Transverse colon (tissue), 4 donors: ENCODE measurements at regions not wholly inside any gene's neighbourhood (a gene's known extent, or its start where the extent isn't known, plus 50 kb on each side); places are given as distances from the start of the nearest gene placed in this dataset.

Experiments used
- DNase-seq: peaks from one replicate; pipeline ENCODE4 v3.0.0-alpha.2; 2019
- H3K27ac ChIP-seq, 4 donors: fragments of 200-600 bp; sonication (generic); 2 replicates each; pipeline ENCODE4 v1.5.1; 2016 to 2018; ENCODE audit warnings: inconsistent platforms in 4 of 4
- H3K27me3 ChIP-seq: fragments of 200-600 bp; sonication (generic); 2 replicates; pipeline ENCODE4 v1.5.1; 2017; ENCODE audit warnings: inconsistent platforms
- H3K36me3 ChIP-seq, 4 donors: fragments of 200-600 bp; sonication (generic); 2 replicates each; pipeline ENCODE4 v1.5.1; 2017 to 2019; ENCODE audit warnings: inconsistent platforms in 4 of 4
- H3K4me1 ChIP-seq, 4 donors: fragments of 200-600 bp; sonication (generic); 2 replicates each; pipeline ENCODE4 v1.5.1; 2017 to 2020; ENCODE audit warnings: inconsistent platforms in 4 of 4
- H3K4me3 ChIP-seq, 4 donors: fragments of 200-600 bp; sonication (generic); 1 replicate in 1 of 4; 2 replicates in 3 of 4; pipeline versions ENCODE4 v1.5.1 to v1.6.1; 2017 to 2019; ENCODE audit warnings: inconsistent platforms in 4 of 4
- H3K9me3 ChIP-seq, 2 donors: fragments of 200-600 bp; sonication (generic); 2 replicates each; pipeline ENCODE4 v1.5.1; 2017 to 2019; ENCODE audit warnings: inconsistent platforms in 2 of 2
- EP300 ChIP-seq: sonication (generic); formaldehyde crosslinking; IDR thresholded peaks from one replicate; pipeline ENCODE4 v1.6.1; 2017; ENCODE audit warnings: antibody characterized with exemption, low read depth
- POLR2A ChIP-seq: fragments of 450-650 bp; IDR thresholded peaks from one replicate; pipeline ENCODE4 v1.6.1; 2016; ENCODE audit warnings: antibody characterized with exemption, mild to moderate bottlenecking, moderate library complexity
- POLR2AphosphoS5 ChIP-seq, 3 donors: sonication (generic); formaldehyde crosslinking; IDR thresholded peaks; one replicate each; pipeline ENCODE4 v1.6.1; 2016; ENCODE audit warnings: antibody characterized with exemption in 3 of 3
- WGBS, 2 donors: methylation state at CpG; one replicate each; pipeline ENCODE4 v1.1.5; 2018; ENCODE audit warnings: low coverage in 1 of 2; 5-methylcytosine and 5-hydroxymethylcytosine counted together
- in situ Hi-C, 4 donors: fragments of 200-750 bp; cut with MboI; loops; one replicate each; pipeline versions ENCODE4 v1.15.0 to v1.15.1; 2017; ENCODE audit warnings: low sequenced_read_pairs in 3 of 4, low pct_ligation_motif_present in 1 of 4, low pct_unique_long_range_greater_than_20kb in 1 of 4
- intact Hi-C: fragments of 100-400 bp; cut with DNase I; formaldehyde crosslinking; loops from one replicate; pipeline ENCODE4 v1.15.1; 2023; ENCODE audit warnings: low total_unique reads
- TF ChIP-seq, protein P1 (sequence below), 5 experiments: fragments of 200-600 bp in 3 of 5; fragments of 450-650 bp in 2 of 5; sonication (generic) in 3 of 5; IDR thresholded peaks; 1 replicate in 2 of 5; 2 replicates in 3 of 5; pipeline ENCODE4 v1.5.1; 2016 to 2017; ENCODE audit warnings: antibody characterized with exemption in 5 of 5, inconsistent platforms in 3 of 5, mild to moderate bottlenecking in 2 of 5, moderate library complexity in 1 of 5

GRCh38 chr3:193790086-193790990 lies 197.3 kb downstream of the OPA1 start:
- no peak for DNase-seq
- Histone ChIP-seq H3K4me1 (peaks cover 0 to 23% (median 13%) of the 10 kb centered on the region in 4 donors), H3K36me3 (no peaks in the 10 kb centered on the region), H3K4me3 (no peak overlapping the region), H3K27ac (no peak overlapping the region), H3K27me3 (no peaks in the 10 kb centered on the region), H3K9me3 (no peaks in the 10 kb centered on the region)
- 83 to 94% methylated on average over 2 to 4 of the region's 4 CpGs for WGBS, 2 donors
- intact Hi-C loops (no loop called here), in situ Hi-C loops (loop anchor here in 3 of 4 donors (25.0 kb wide), 3 partner anchors 172 to 347 kb away; partner anchors contain the start of gene HES1 (in 1 of the 3))
- TF ChIP-seq, protein P1, sequence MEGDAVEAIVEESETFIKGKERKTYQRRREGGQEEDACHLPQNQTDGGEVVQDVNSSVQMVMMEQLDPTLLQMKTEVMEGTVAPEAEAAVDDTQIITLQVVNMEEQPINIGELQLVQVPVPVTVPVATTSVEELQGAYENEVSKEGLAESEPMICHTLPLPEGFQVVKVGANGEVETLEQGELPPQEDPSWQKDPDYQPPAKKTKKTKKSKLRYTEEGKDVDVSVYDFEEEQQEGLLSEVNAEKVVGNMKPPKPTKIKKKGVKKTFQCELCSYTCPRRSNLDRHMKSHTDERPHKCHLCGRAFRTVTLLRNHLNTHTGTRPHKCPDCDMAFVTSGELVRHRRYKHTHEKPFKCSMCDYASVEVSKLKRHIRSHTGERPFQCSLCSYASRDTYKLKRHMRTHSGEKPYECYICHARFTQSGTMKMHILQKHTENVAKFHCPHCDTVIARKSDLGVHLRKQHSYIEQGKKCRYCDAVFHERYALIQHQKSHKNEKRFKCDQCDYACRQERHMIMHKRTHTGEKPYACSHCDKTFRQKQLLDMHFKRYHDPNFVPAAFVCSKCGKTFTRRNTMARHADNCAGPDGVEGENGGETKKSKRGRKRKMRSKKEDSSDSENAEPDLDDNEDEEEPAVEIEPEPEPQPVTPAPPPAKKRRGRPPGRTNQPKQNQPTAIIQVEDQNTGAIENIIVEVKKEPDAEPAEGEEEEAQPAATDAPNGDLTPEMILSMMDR (IDR thresholded peaks at IDR 0.05), result no peak
- TF ChIP-seq POLR2A (no peak), EP300 (no peak), POLR2AphosphoS5 (IDR thresholded peaks at IDR 0.05) (no peak)

- 36 to 68% methylated on average over 7 to 17 of the region's 17 CpGs for WGBS, 2 donors
- Histone ChIP-seq H3K4me3 (no peak overlapping the region), H3K9me3 (no peaks in the 10 kb centered on the region), H3K4me1 (peaks cover 0 to 23% (median 13%) of the 10 kb centered on the region in 4 donors), H3K27me3 (no peaks in the 10 kb centered on the region), H3K27ac (no peak overlapping the region), H3K36me3 (no peaks in the 10 kb centered on the region)
- intact Hi-C loops (no loop called here), in situ Hi-C loops (loop anchor here in 3 of 4 donors (25.0 kb wide), 3 partner anchors 171 to 346 kb away; partner anchors contain the start of gene HES1 (in 1 of the 3))
- TF ChIP-seq POLR2AphosphoS5 (IDR thresholded peaks at IDR 0.05) (no peak), POLR2A (no peak), EP300 (no peak)
- TF ChIP-seq, protein P1 (IDR thresholded peaks at IDR 0.05), result no peak
- DNase-seq, result no peak
Measured at GRCh38 chr3:193791041-193792032, 198.3 kb downstream of the OPA1 start.

- no peak for DNase-seq
- Histone ChIP-seq H3K27ac (no peak overlapping the region), H3K9me3 (no peaks in the 10 kb centered on the region), H3K4me3 (no peak overlapping the region), H3K4me1 (peaks cover 0 to 17% (median 12%) of the 10 kb centered on the region in 4 donors), H3K27me3 (no peaks in the 10 kb centered on the region), H3K36me3 (no peaks in the 10 kb centered on the region)
- WGBS, 2 donors, result 80 to 91% methylated on average over 6 to 7 of the region's 7 CpGs
- TF ChIP-seq EP300 (no peak), POLR2AphosphoS5 (IDR thresholded peaks at IDR 0.05) (no peak), POLR2A (no peak)
- TF ChIP-seq, protein P1 (IDR thresholded peaks at IDR 0.05), result no peak
- in situ Hi-C loops, result loop anchor here in 3 of 4 donors (25.0 kb wide), 3 partner anchors 169 to 344 kb away; partner anchors contain the start of gene HES1 (in 1 of the 3)
- intact Hi-C loops, result no loop called here
Measured at GRCh38 chr3:193793123-193793522, 200.1 kb downstream of the OPA1 start.
